ENCODE measurements at regions not wholly inside any gene's neighbourhood (a gene's known extent, or its start where the extent isn't known, plus 50 kb on each side); places are given as distances from the start of the nearest gene placed in this dataset.

GRCh38 chr7:94307399-94308048, 87.2 kb upstream of the COL1A2 start:
- Histone ChIP-seq H2BK15ac (ENCODE audit: low read length) (no peak overlapping the region), H4K20me1 (replicated peaks in 1 of 2; ENCODE audit: control insufficient read depth in 1 of 2, insufficient read depth in 2 of 2, low read length in 2 of 2) (no peaks in the 10 kb centered on the region), H3K23me2 (ENCODE audit: low read depth, low read length) (no peaks in the 10 kb centered on the region), H4K8ac (ENCODE audit: extremely low read depth, insufficient read depth, low read length) (no peak overlapping the region), H3K79me2 (ENCODE audit: control insufficient read depth in 1 of 2, insufficient read depth in 2 of 2, low read length in 2 of 2) (no peaks in the 10 kb centered on the region), H3K4me3 (ENCODE audit: extremely low read depth in 1 of 4, insufficient read depth in 2 of 4, low read depth in 3 of 4, low read length in 4 of 4) (no peak overlapping the region), H4K5ac (ENCODE audit: insufficient read length, low read depth, low read length) (no peak overlapping the region), H3K27me3 (replicated peaks in 1 of 4; ENCODE audit: control insufficient read depth in 3 of 4, extremely low read depth in 1 of 4, insufficient read depth in 3 of 4, low read length in 3 of 4) (no peaks in the 10 kb centered on the region), H3K23ac (ENCODE audit: insufficient read length) (no peak overlapping the region), H4K91ac (replicated peaks; ENCODE audit: insufficient read length, low read length) (no peak overlapping the region), H2BK12ac (ENCODE audit: low read depth, low read length) (no peak overlapping the region), H2AK5ac (ENCODE audit: low read depth, low read length) (no peak overlapping the region), H3K4ac (replicated peaks; ENCODE audit: insufficient read length, low read depth, low read length) (no peak overlapping the region), H3K27ac (ENCODE audit: low read depth, low read length) (no peak overlapping the region), H2BK20ac (ENCODE audit: low read length) (no peak overlapping the region), H3K36me3 (ENCODE audit: control insufficient read depth in 2 of 4, insufficient read depth in 4 of 4, low read length in 3 of 4) (no peaks in the 10 kb centered on the region), H3K56ac (replicated peaks; ENCODE audit: insufficient read length, low read depth, low read length) (no peak overlapping the region), H3K4me2 (ENCODE audit: insufficient read depth in 1 of 2, low read depth in 2 of 2, low read length in 2 of 2) (no peak overlapping the region), H3K9ac (replicated peaks in 1 of 4; ENCODE audit: extremely low read depth in 1 of 4, low read depth in 3 of 4, low read length in 3 of 4) (no peak overlapping the region), H2AFZ (ENCODE audit: low read length) (no peak overlapping the region), H3K79me1 (ENCODE audit: low read depth, low read length) (no peaks in the 10 kb centered on the region), H2BK5ac (ENCODE audit: low read depth, low read length) (no peak overlapping the region), H3K9me3 (ENCODE audit: insufficient read depth in 2 of 2, low read depth in 1 of 2, low read length in 1 of 2) (no peaks in the 10 kb centered on the region), H2BK120ac (replicated peaks; ENCODE audit: low read depth, low read length) (no peak overlapping the region), H3K18ac (ENCODE audit: extremely low read depth, low read length) (no peak overlapping the region), H3K4me1 (replicated peaks in 1 of 4; ENCODE audit: control insufficient read depth in 3 of 4, insufficient read depth in 4 of 4, low read length in 3 of 4) (peaks cover 0 to 7% (median 2%) of the 10 kb centered on the region in 4 experiments; a peak in 3 of 7 replicates), H3K14ac (ENCODE audit: insufficient read length) (no peak overlapping the region)
- DNase-seq (ENCODE audit: low read depth in 1 of 2, low spot score in 2 of 2) (no peak), FAIRE-seq (no peak)
- no peak for TF ChIP-seq CHD1 (IDR thresholded peaks at IDR 0.05; ENCODE audit: low read depth, low read length)
- TF ChIP-seq POU5F1 (IDR thresholded peaks at IDR 0.05; ENCODE audit: low read depth, low read length) = no peak
- no peak for TF ChIP-seq FOSL1 (IDR thresholded peaks at IDR 0.05; ENCODE audit: insufficient read depth, low read depth, low read length)
- no peak for TF ChIP-seq CTCF (IDR thresholded peaks at IDR 0.05; ENCODE audit: control extremely low read depth in 1 of 3, insufficient read depth in 1 of 3, low read depth in 1 of 3, low read length in 3 of 3)
- no peak for TF ChIP-seq TBP (IDR thresholded peaks at IDR 0.05; ENCODE audit: low read depth, low read length)
- TF ChIP-seq HDAC2 (IDR thresholded peaks at IDR 0.05; ENCODE audit: borderline replicate concordance in 1 of 2, low read depth in 2 of 2, low read length in 2 of 2) = no peak
- TF ChIP-seq USF2 (IDR thresholded peaks at IDR 0.05; ENCODE audit: low read length) = no peak
- TF ChIP-seq HDAC6 (IDR thresholded peaks at IDR 0.05; ENCODE audit: low read depth, low read length) = no peak
- TF ChIP-seq PHF8 (conservative IDR thresholded peaks at IDR 0.05; ENCODE audit: low read depth, low read length) = no peak
- ChIA-PET POLR2A (ENCODE audit: partially characterized antibody) (no interaction called here), CTCF (ENCODE audit: partially characterized antibody) (no interaction called here)
- 70% methylated on average over 4 of the region's 4 CpGs; no CpG with 5 or more reads in 1 of the 2 experiments for WGBS, 2 experiments (ENCODE audit: extremely low coverage in 1 of 2, insufficient coverage in 1 of 2, insufficient read length in 1 of 2, insufficient replicate concordance in 2 of 2, low coverage in 1 of 2, low lambda C conversion rate in 2 of 2, missing lambda C conversion rate in 1 of 2)

Data from H1 (cell line).